HL-60 (cell line): ENCODE measurements at regions not wholly inside any gene's neighbourhood (a gene's known extent, or its start where the extent isn't known, plus 50 kb on each side); places are given as distances from the start of the nearest gene placed in this dataset.
"Not testable (repeated sequence)": the region's sequence is repeated elsewhere in the genome, so short reads cannot be mapped to it uniquely, and the experiment has no call there.

ENCODE experiments used
- DNase-seq, 2 experiments: peaks; one replicate each; pipeline ENCODE4 v3.0.0-alpha.2; 2010 to 2020; ENCODE audit warnings: low read depth in 1 of 2, low spot score in 1 of 2
- H3K27ac ChIP-seq: fragments of 250-450 bp; sonication (Bioruptor Pico); replicated peaks from 2 replicates; pipeline ENCODE4 v1.5.1; 2020; ENCODE audit warnings: mild to moderate bottlenecking, moderate library complexity
- H3K27me3 ChIP-seq: fragments of 250-450 bp; sonication (Bioruptor Pico); 2 replicates; pipeline ENCODE4 v1.5.1; 2021; ENCODE audit warnings: mild to moderate bottlenecking, moderate library complexity; ENCODE audit not compliant: insufficient read depth, poor library complexity, severe bottlenecking
- H3K4me3 ChIP-seq: replicated peaks from 2 replicates; pipeline ENCODE4 v1.5.1; 2011; ENCODE audit warnings: mild to moderate bottlenecking, control low read depth, low read length; ENCODE audit not compliant: insufficient read depth
- GABPA ChIP-seq: IDR thresholded peaks from 2 replicates; pipeline ENCODE4 v1.6.1; 2012; ENCODE audit warnings: low read depth
- POLR2AphosphoS5 ChIP-seq: IDR thresholded peaks from 2 replicates; pipeline ENCODE4 v1.6.1; 2012; ENCODE audit warnings: low read depth
- SPI1 ChIP-seq: IDR thresholded peaks from 2 replicates; pipeline ENCODE4 v1.6.1; 2012; ENCODE audit warnings: low read depth, mild to moderate bottlenecking, borderline replicate concordance
- TF ChIP-seq, protein P1 (sequence below): IDR thresholded peaks from one replicate; pipeline ENCODE4 v1.5.1; 2011; ENCODE audit warnings: low read length, control low read depth, inconsistent platforms; ENCODE audit not compliant: insufficient read depth
- TF ChIP-seq, protein P2 (sequence below): IDR thresholded peaks from 2 replicates; pipeline ENCODE4 v1.6.1; 2012; ENCODE audit warnings: low read depth; ENCODE audit not compliant: insufficient replicate concordance

DNA sequence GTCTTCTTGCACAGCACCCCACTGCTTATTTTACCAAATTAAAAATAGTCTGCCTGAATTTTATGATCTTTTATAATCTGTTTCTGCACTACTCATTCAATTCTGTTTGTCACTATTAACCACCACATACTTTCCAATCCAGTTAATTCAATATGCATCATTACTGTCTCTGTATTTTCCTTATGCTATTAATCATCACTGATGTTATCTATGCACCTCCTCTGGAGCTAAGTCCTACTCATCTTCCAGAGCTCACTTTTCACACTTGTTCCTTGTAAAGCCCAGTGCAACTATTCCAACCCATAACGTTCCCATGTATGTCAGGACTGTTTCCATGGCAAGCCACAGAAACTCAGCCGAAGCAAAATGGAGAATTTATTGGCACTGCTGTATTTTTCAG lies 713.6 kb downstream of the PLCL1 start:
- no peak overlapping the region for H3K4me3 ChIP-seq
- no peak for DNase-seq
- H3K27me3 ChIP-seq = no peaks in the 10 kb centered on the region
- TF ChIP-seq GABPA (no peak), POLR2AphosphoS5 (no peak), SPI1 (no peak)
- TF ChIP-seq, protein P1, sequence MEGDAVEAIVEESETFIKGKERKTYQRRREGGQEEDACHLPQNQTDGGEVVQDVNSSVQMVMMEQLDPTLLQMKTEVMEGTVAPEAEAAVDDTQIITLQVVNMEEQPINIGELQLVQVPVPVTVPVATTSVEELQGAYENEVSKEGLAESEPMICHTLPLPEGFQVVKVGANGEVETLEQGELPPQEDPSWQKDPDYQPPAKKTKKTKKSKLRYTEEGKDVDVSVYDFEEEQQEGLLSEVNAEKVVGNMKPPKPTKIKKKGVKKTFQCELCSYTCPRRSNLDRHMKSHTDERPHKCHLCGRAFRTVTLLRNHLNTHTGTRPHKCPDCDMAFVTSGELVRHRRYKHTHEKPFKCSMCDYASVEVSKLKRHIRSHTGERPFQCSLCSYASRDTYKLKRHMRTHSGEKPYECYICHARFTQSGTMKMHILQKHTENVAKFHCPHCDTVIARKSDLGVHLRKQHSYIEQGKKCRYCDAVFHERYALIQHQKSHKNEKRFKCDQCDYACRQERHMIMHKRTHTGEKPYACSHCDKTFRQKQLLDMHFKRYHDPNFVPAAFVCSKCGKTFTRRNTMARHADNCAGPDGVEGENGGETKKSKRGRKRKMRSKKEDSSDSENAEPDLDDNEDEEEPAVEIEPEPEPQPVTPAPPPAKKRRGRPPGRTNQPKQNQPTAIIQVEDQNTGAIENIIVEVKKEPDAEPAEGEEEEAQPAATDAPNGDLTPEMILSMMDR = no peak
- TF ChIP-seq, protein P2, sequence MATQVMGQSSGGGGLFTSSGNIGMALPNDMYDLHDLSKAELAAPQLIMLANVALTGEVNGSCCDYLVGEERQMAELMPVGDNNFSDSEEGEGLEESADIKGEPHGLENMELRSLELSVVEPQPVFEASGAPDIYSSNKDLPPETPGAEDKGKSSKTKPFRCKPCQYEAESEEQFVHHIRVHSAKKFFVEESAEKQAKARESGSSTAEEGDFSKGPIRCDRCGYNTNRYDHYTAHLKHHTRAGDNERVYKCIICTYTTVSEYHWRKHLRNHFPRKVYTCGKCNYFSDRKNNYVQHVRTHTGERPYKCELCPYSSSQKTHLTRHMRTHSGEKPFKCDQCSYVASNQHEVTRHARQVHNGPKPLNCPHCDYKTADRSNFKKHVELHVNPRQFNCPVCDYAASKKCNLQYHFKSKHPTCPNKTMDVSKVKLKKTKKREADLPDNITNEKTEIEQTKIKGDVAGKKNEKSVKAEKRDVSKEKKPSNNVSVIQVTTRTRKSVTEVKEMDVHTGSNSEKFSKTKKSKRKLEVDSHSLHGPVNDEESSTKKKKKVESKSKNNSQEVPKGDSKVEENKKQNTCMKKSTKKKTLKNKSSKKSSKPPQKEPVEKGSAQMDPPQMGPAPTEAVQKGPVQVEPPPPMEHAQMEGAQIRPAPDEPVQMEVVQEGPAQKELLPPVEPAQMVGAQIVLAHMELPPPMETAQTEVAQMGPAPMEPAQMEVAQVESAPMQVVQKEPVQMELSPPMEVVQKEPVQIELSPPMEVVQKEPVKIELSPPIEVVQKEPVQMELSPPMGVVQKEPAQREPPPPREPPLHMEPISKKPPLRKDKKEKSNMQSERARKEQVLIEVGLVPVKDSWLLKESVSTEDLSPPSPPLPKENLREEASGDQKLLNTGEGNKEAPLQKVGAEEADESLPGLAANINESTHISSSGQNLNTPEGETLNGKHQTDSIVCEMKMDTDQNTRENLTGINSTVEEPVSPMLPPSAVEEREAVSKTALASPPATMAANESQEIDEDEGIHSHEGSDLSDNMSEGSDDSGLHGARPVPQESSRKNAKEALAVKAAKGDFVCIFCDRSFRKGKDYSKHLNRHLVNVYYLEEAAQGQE = no peak
- H3K27ac ChIP-seq = no peak overlapping the region

DNA sequence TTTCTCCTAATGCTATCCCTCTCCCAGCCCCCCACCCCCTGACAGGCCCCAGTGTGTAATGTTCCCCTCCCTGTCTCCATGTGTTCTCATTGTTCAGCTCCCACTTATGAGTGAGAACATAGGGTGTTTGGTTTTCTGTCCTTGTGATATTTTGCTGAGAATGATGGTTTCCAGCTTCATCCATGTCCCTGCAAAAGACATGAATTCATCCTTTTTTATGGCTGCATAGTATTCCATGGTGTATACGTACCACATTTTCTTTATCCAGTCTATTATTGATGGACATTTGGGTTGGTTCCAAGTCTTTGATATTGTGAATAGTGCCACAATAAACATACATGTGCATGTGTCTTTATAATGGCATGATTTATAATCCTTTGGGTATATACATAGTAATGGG lies 704.2 kb downstream of the PLCL1 start:
- H3K27me3 ChIP-seq, H3K4me3 ChIP-seq, H3K27ac ChIP-seq, DNase-seq: not testable (repeated sequence)

DNA sequence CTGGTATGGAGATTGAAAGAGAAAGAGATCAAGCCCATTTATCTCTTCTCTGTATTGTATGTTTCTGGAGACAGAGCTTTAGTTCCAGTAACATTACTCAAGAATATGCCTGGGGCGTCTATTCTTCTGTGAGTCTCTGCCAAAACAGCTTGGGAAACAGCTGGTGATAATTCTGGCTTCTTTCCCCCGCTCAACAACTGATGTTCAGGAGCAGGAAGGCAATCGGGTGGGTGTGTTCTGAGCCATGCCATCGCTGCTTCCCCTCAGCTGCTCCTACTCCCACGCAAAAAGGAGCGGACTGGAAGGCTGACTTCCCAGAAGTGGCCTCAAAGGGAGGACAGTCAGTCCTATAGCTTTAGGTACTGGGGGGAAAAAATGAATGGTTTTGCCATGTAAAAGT lies 695.1 kb downstream of the PLCL1 start:
- Histone ChIP-seq H3K27ac (no peak overlapping the region), H3K4me3 (no peak overlapping the region), H3K27me3 (no peaks in the 10 kb centered on the region)
- TF ChIP-seq, protein P1 = no peak
- TF ChIP-seq SPI1 (no peak), POLR2AphosphoS5 (no peak), GABPA (no peak)
- TF ChIP-seq, protein P2 = no peak
- no peak for DNase-seq

DNA sequence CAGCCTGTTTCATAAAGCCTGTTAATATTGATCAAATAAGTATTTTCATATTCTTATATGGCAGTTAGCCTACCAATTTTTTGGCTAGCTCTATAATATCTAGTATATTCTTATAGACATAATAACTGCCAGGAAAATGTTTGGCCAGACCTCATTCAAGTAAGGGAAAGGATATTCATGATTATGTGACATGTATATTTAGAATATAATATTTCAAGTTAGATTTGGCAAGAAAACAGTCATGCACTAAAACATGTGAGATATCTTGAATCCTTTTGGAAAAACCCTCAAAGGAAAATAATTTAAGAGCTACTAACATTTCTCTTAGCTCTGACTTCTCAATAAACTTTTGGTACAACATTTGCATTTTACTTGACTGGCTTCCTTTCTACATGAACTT lies 694.1 kb downstream of the PLCL1 start:
- no peak overlapping the region for H3K27ac ChIP-seq
- no peaks in the 10 kb centered on the region for H3K27me3 ChIP-seq
- TF ChIP-seq POLR2AphosphoS5 (no peak), SPI1 (no peak), GABPA (no peak)
- TF ChIP-seq, protein P2 = no peak
- TF ChIP-seq, protein P1 = no peak
- no peak overlapping the region for H3K4me3 ChIP-seq
- DNase-seq = no peak
